GM11168 (cell line): ENCODE measurements at regions not wholly inside any gene's neighbourhood (a gene's known extent, or its start where the extent isn't known, plus 50 kb on each side); places are given as distances from the start of the nearest gene placed in this dataset.
"Not testable (repeated sequence)": the region's sequence is repeated elsewhere in the genome, so short reads cannot be mapped to it uniquely, and the experiment has no call there.

ENCODE experiments used
- in situ Hi-C: fragments of 300-500 bp; cut with MboI; formaldehyde crosslinking; loops from one replicate; pipeline ENCODE4 v1.12.0; 2022; ENCODE audit warnings: low sequenced_read_pairs; ENCODE audit not compliant: unreplicated experiment

- in situ Hi-C loops, result no loop called here
Measured at GRCh38 chr17:33862772-33863602, 392.1 kb upstream of the CCL2 start.

GRCh38 chr17:33864758-33865229 lies 390.3 kb upstream of the CCL2 start:
- in situ Hi-C loops, result no loop called here

- in situ Hi-C loops, result no loop called here
Measured at GRCh38 chr17:33868899-33869298, 386.2 kb upstream of the CCL2 start.

- in situ Hi-C loops, result no loop called here
Measured at GRCh38 chr17:33870936-33871335, 384.1 kb upstream of the CCL2 start.

GRCh38 chr17:33871720-33872540 lies 383.2 kb upstream of the CCL2 start:
- in situ Hi-C loops, result no loop called here

GRCh38 chr17:33873201-33873617 lies 381.9 kb upstream of the CCL2 start:
- in situ Hi-C loops, result no loop called here

GRCh38 chr17:33874617-33875060 lies 380.4 kb upstream of the CCL2 start:
- in situ Hi-C loops, result no loop called here

GRCh38 chr17:33875973-33876372 lies 379.1 kb upstream of the CCL2 start:
- in situ Hi-C loops, result no loop called here

- in situ Hi-C loops, result not testable (repeated sequence)
Measured at GRCh38 chr17:33882273-33882672, 372.8 kb upstream of the CCL2 start.

GRCh38 chr17:33882677-33883076 lies 372.4 kb upstream of the CCL2 start:
- in situ Hi-C loops, result not testable (repeated sequence)

GRCh38 chr17:33888455-33888854 lies 366.6 kb upstream of the CCL2 start:
- in situ Hi-C loops, result no loop called here

GRCh38 chr17:33889040-33889439 lies 366.0 kb upstream of the CCL2 start:
- in situ Hi-C loops, result no loop called here

- in situ Hi-C loops, result no loop called here
Measured at GRCh38 chr17:33889766-33890165, 365.3 kb upstream of the CCL2 start.

- in situ Hi-C loops, result no loop called here
Measured at GRCh38 chr17:33892717-33893591, 362.1 kb upstream of the CCL2 start.

- in situ Hi-C loops, result no loop called here
Measured at GRCh38 chr17:33895491-33895890, 359.6 kb upstream of the CCL2 start.

- in situ Hi-C loops, result no loop called here
Measured at GRCh38 chr17:33896263-33896662, 358.8 kb upstream of the CCL2 start.

- in situ Hi-C loops, result no loop called here
Measured at GRCh38 chr17:33901085-33901484, 354.0 kb upstream of the CCL2 start.

GRCh38 chr17:33902901-33903449 lies 352.1 kb upstream of the CCL2 start:
- in situ Hi-C loops, result no loop called here

- in situ Hi-C loops, result no loop called here
Measured at GRCh38 chr17:33904476-33904875, 350.6 kb upstream of the CCL2 start.

- in situ Hi-C loops, result no loop called here
Measured at GRCh38 chr17:33905338-33905800, 349.7 kb upstream of the CCL2 start.
